Activated T-helper 1 cell treated with Interleukin-2 at 50 U/mL for 16 hours (primary cell): ENCODE measurements at regions not wholly inside any gene's neighbourhood (a gene's known extent, or its start where the extent isn't known, plus 50 kb on each side); places are given as distances from the start of the nearest gene placed in this dataset.
"Not testable (repeated sequence)": the region's sequence is repeated elsewhere in the genome, so short reads cannot be mapped to it uniquely, and the experiment has no call there.

Experiments used
- DNase-seq: peaks from one replicate; pipeline ENCODE4 v3.0.0-alpha.2; 2020; ENCODE audit warnings: low read depth

DNA sequence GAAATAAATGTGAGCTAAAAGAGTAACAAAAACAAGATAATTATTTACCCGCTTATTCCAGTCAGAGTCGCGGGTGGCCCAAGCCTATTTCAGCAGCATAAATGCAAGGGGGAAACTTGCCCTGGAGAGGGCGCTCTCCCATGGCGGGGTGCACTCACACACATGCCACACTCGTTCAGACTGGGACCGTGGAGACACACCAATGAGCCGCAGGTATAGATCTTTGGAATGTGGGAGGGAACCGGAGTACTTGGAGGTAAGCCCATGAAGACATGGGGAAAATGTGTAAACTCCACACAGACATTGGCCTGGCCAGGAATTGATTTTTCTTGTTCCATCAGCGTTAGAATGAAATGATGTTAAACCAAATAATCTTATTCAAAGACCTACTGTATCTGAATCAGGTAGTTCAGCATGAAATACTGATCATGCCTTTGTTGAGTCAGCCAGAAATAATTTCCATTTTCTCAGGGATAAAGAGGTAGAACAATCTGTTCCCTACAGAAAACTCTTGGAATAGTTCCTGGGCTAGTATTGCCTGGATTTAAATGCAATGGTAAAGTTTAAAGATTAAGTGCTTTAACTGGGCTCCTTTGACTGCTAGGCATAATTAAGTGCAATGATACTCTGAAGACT is 191.5 kb downstream of the MCHR2 start:
- no peak for DNase-seq

DNA sequence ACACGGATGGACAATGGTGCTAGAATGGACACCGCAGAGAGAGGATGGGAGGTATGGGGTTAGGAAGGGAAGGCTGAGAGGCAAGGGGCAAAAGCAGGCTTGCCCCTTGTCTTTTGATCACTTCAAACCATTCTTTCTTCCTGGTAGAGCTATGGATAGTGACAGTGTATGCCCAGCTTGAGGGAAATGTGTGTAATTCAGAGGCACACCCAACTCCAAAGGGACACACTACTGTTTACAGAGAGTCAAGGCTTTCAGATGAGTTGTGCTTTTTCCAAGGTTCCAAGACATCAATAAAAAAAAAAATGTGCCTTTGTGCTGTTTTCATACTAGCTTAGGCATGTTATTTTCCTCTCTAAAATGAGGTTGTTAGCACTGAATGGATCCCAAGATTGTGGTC is 185.0 kb downstream of the MCHR2 start:
- no peak for DNase-seq

DNA sequence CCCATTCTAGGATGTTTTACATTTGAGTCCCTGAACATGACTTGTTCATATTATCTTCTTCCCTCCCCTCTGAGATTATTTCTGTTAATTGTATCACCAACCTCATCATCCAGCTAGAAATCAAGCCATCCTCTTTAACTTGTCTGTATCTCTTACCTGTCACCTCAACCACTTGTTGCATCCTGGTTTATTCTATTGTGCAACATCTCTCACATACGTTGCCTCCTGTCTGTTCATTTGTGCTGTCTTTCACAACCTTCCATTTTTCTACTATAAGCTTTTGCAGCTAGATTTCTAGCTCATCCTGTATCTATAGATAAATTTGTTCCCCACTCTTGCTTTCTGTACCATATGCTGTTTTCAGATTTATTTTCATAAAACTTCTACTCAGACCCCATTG is 183.7 kb downstream of the MCHR2 start:
- no peak for DNase-seq

DNA sequence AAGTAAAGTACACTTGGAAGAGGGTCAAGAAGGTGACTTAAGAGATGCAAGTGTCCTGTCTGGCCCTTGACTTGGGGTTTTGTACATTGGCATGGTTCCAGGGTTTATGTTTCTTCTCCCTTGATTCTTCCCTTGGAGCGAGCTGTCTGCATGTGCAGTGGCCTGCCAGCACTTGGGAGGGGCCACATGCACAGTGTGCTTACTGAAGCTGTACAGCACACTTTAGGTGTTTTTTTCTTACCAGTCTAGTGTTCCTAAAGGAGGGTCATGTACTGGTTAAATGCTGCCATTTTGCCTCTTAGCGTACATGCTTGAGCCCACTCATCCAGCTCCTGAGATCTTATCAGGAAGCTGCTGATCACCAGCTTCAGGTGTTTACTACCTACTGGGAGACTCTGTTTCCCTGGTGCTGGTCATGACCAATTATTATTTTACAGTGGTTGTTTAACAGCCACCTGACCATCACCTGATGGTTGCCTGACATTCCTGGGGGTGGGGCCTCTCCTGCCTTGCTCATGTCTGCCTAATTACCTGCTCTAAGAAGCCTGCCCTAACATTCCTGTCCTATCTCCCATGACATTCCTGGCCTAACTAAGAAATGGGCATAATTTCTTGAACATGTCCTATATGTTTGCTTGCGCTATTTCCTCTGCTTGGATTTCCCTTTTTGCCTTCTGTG is 182.9 kb downstream of the MCHR2 start:
- DNase-seq: no peak

DNA sequence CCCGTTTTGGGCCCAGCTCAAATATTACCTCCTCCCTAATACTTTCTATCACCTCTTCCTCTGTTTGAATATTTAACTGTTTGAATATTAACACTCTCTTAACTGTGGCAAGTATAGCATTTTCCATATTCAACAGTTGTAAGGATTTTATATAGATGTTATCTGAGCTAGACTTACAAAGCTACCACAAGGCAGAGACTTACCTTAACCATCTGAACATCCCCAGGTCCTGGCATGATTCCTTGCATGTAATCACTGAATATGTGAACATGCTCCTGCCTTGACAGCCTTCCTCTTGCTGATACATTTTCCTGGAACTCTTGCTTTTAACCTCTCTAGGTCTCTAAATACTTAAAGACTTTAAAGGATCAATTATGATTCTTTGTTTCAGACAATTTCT is 182.4 kb downstream of the MCHR2 start:
- DNase-seq: no peak

DNA sequence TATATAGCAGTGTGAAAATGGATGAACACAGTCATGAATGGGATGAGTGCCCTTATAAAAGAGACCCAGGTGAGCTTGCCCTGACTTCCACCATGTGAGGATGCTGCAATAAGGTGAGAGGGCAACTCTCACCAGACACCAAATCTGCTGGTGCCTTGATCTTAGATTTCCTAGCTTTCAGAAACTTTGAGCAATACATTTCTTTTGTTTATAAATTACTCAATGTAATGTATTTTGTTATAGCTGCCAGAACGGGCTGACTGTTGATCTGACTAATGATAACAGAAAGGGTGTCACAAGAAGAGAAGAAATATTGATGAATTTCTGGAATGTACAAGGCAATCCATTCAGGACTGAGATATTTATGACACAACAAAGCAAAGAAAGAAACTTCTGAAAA is 180.5 kb downstream of the MCHR2 start:
- no peak for DNase-seq

DNA sequence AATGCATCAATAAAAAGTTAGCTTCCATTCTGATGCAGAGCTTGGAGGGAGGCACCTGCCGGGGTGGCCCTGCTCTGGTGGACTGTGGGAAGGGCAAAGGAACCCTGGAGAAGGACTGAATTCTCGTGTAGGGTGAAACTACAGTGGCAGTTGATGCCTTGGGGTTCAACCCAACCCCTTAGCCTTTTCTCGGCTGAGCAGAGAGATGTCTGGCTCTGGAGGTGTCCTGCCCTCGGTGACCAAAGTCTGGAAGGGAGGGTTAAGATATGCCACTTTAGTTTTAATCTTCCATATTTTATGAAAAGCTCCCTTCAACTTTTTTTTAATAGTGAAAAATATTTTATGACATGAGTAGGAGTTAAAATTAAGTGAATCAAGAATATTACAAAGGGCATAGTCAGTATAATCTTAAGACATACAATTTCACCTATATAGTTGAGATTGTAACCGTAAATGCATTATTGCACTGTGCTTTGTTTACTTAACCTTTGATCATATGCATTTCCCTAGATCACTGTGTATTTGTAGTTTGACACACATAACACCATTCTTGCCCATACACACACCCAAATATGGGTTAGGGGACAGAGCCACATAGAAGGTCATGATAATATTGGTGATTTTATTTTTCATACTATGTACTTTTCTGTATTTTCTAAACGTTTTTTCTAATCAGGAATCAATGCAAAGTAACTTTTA is 179.6 kb downstream of the MCHR2 start:
- no peak for DNase-seq

DNA sequence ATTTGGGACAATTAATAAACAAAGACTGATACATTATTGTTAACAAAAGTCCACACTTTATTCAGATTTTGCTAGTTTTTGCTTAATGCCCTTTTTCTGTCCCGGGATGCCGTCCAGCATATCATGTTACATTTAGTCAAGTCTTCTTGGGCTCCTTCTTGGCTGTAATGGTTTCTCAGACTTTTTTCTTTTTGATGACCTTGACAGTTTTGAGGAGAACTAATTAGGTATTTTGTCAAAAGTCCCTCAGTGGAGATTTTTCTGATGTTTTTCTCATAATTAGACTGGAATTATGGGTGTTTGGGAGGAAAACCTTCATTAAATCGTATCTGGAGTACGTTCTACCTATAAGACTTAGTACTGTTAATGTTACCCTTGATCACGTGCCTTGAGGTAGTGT is 177.2 kb downstream of the MCHR2 start:
- DNase-seq: no peak

DNA sequence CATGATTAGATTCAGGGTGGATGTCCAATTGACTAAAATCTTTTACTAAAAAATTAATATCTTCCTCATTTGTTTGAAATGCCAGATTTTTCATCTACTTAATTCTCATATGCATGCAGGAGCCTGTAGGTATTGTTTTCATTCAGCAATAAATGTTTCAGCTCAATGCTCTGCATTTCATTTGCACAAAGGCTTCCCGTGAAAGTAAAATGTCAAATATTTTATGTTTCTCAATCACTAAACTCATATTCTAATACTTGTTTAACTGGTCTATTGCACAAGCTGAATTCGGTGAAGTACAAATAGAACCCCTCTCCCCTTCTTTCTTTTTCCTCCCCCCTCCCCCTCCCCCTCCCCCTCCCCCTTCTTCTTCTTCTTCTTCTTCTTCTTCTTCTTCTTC is 175.9 kb downstream of the MCHR2 start:
- DNase-seq: no peak

DNA sequence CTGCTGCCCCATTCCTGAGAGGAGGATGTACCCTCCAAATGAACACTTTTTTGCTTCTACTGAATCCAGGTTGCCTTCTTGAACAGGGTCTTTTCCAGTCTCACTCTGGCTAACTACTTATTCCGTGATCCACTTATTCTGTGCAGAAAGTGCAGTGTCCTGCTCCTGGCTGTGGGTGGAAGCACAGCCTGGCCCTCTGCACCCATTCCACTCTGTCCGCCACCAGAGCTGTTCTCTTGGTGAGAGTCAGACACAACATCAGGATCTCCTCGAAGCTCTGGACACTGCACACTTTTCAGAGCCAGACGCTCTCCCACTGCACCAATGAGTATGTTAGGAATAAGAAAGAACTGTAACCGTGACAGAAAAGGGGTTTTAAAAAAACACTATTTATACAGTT is 174.2 kb downstream of the MCHR2 start:
- DNase-seq: no peak

DNA sequence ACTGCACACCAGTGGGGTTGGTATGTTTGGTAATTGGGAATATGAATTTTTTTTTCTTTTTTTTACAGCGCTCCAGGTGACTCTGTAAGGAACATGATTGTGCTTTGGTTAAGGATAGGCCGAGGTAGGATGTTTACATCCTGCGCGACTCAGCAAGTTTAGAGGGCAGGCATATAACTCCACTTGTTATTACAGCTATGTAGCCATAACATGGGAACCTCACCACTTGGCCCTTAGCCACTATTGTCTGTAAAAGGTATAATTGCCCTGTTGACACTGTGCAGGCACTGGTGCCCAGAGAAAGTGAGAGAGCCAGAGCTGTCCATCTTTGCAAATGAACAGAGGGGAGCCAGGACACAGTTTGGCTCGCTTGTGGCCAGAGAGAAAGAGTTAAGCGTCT is 172.9 kb downstream of the MCHR2 start:
- DNase-seq: no peak

DNA sequence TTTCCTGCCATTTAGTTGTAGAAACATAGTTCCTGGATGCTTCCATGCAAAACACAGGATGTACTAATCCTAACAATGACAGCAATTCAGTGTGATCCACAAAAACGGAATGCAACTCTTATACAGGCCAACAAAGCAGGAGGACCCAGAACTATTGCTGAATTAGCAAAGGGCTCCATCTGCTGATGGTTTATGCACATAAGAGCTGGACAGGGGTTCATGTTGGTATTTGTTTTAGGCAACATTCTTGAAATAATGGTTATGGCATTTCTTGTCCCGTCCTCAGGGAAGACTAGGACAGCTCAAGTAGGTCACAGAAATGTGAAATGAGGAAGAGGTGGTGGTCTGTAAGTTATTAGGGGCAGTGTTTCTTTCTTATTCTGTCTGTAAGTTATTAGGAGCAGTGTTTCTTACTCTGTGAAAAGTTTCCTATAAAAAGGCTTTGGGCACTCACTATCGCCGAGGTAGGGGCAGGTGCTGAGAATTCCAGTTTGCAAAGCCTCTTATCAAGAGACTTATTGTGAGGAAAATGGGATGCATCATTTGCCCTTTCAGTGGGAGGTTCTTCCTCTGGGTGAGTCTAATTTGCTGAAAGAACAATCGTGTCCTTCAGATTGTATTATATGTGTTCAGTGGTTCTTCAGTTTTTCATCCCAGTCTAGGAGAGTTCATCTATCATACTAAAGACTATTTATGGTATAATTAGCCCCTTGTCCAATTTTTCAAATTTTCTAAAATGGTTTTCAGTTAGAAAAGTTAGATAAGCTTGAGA is 171.1 kb downstream of the MCHR2 start:
- no peak for DNase-seq

DNA sequence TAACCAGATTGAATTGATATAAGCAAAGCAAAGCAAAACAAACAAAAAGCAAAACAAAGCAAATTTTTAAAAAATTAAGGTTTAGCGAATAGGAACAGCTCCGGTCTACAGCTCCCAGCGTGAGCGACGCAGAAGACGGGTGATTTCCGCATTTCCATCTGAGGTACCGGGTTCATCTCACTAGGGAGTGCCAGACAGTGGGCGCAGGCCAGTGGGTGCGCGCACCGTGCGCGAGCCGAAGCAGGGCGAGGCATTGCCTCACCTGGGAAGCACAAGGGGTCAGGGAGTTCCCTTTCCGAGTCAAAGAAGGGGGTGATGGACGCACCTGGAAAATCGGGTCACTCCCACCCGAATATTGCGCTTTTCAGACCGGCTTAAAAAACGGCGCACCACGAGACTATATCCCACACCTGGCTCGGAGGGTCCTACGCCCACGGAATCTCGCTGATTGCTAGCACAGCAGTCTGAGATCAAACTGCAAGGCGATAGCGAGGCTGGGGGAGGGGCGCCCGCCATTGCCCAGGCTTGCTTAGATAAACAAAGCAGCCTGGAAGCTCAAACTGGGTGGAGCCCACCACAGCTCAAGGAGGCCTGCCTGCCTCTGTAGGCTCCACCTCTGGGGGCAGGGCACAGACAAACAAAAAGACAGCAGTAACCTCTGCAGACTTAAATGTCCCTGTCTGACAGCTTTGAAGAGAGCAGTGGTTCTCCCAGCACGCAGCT is 170.3 kb downstream of the MCHR2 start:
- not testable (repeated sequence) for DNase-seq

DNA sequence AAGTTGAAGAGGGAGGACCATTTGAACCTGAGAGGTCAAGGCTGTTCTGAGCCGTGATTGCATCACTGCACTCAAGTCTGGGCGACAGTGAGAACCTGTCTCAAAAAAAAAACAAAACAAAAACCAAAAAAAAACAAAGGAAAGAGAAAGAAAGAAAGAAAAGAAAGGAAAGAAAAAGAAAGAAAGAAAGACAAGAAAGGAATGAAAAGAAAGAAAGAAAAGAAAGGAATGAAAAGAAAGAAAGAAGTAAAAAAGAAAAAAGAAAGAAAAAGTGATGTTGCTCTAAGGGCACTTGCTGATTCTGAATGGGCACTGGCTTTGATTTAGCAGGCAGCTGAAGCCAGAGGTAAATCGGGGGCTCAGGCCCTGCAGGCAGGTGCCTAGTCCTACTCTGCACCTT is 161.0 kb downstream of the MCHR2 start:
- no peak for DNase-seq

DNA sequence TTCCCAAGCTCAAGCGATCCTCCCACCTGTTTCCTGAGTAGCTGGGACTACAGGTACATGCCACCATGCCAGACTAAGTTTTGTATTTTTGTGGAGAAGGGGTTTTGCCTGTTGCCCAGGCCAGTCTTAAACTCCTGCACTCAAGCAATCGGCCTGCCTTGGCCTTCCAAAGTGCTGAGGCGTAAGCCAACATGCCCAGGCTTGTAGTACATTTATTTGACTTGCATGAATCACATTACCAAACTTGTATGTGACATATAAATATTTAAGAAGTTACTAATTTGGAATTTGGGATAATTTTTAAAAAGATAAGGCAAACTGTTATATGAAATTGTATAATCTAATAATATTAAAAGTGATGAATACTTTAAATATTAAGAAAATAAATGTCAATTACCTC is 157.6 kb downstream of the MCHR2 start:
- DNase-seq: no peak

DNA sequence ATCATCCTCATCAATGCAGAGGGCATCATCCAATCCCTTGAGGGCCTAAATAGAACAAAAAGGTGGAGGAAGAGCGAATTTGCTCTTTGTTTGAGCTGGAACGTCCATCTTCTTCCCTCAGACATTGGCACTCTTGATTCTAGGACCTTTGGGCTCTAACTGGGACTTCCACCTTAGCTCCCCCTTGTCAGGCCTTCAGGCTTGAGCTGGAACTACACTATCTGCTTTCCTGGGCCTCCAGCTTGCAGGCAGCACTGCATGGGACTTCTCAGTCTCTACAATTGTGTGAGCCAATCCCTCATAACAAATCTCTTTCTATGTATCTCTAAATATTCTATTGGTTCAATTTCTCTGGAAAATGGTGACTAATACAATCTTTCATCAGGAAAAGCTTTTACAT is 155.4 kb downstream of the MCHR2 start:
- DNase-seq: no peak

DNA sequence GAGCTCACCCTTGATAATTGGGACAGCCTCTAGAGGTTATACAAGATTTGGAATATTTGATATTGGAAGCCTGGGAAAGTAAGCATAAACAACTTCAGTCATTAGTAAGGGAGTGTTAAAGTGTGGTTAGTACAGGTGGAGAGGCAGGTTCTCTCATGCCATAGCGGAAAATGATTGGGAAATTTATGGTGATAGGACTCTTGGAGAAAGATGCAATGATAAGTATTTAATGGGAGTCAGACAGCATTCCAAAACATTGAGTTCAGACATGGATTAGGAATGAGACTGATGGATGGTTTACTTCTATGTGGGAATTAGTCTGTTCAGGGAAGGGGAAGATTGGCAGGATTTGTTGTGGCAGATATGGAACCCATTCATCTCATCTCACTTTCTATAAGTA is 152.7 kb downstream of the MCHR2 start:
- no peak for DNase-seq

DNA sequence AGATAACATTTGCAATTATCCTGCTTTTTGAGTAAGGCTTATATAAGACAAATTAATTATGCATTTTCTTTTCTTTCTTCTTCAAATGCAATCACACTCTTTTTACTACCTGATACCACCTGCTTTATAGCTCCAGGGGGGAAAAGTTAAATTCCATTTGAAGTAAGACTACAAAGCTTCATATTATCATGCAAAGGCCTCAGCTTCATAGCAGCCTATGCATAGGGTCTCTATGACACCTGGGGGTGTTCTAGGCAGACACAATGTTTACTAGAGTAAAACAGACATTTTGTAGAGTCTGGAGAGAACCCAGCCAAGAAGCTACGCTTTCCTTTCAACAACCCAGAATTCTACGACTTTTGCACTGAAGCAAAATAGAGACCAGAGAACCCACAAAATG is 148.0 kb downstream of the MCHR2 start:
- DNase-seq: no peak

DNA sequence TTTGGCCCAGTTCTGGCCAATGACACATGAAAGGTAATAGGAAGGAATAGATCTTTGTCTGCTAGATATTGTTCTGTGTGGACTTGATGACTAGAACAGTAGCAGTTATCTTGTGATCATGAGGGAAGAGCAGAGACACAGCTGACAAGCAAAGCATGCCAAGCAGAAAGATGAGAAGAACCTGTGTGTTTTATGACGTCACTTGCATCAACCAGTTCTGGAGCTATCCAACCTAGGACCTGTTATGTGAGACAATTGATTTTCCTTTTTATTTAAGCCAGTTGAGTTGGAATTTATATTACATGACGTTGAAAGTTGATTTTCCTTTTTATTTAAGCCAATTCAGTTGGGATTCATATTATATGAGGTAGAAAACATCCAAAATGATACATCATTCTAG is 143.2 kb downstream of the MCHR2 start:
- DNase-seq: no peak

DNA sequence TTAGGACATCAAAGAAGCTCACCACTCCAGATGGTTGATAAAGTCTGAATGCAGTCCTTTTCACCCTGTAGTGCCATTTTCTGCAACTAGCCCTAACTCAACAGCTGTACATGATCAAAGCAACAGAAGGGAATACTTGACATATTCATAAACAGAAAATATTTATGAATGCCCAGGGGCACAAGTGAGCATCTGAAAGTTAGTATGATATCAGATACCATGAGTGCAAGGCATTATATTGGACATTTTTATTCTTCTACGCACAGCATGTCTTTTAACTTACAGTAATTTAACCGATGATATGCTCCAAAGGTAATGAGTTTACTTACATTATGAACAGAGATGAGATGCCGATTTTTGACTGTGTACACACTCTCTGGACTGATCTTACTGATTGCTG is 142.0 kb downstream of the MCHR2 start:
- no peak for DNase-seq

DNA sequence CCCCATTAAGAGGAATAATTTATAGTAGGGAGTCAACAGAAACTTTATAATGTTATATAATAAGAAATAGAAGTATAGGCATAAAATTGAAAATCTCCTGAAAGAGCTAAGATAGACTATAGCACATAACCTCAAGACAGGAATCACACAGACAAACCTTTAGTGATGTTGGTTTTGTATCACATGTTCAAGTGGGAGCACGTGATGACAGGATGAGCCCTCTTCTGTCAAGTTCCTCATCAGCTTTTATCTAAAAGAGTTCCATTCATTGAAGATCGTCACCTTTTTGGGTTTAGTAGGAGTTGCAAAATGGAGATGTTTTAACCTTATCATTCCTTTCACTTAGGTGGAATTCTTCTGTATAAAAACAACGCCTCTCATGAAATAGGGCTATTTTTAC is 127.0 kb downstream of the MCHR2 start:
- DNase-seq: no peak

DNA sequence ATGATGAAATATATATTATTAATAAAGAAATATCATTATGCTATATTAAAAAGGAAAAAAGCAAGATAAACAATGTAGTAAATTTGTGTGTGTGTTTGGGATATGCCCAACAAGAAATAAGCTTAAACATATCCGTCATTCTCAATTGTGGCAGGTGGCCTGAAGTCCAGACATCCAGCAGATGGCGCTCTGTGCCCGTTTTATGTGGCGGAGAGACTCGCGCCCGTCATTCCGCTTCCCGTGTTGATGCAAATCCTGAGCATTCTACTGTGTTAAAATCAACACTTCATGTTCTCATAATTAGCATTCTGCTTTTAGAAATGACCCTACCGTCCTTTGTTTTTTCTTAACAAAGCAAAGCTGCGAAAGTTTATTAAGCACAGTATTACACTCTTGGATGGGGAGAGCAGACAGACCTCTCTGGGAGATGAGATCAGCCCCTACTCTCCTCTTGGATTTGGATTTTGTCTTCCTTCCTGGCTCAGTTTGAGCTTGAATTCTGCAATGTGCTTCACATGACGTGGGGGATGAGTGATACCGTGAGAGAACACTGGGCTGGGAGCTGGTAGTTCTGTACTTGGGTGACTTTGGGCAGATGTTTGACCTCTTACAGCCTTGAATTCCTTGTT is 125.8 kb downstream of the MCHR2 start:
- peak; percentile 35 for DNase-seq
